H1 (cell line): ENCODE measurements at regions not wholly inside any gene's neighbourhood (a gene's known extent, or its start where the extent isn't known, plus 50 kb on each side); places are given as distances from the start of the nearest gene placed in this dataset.

Source experiments
- SIN3A ChIP-seq, 2 experiments: IDR thresholded peaks in 1 of 2; conservative IDR thresholded peaks in 1 of 2; 2 replicates each; pipeline ENCODE4 v1.6.1; 2011 to 2012; ENCODE audit warnings: low read length in 2 of 2, improper control_type of control experiment in 1 of 2, low read depth in 1 of 2, mild to moderate bottlenecking in 1 of 2

DNA sequence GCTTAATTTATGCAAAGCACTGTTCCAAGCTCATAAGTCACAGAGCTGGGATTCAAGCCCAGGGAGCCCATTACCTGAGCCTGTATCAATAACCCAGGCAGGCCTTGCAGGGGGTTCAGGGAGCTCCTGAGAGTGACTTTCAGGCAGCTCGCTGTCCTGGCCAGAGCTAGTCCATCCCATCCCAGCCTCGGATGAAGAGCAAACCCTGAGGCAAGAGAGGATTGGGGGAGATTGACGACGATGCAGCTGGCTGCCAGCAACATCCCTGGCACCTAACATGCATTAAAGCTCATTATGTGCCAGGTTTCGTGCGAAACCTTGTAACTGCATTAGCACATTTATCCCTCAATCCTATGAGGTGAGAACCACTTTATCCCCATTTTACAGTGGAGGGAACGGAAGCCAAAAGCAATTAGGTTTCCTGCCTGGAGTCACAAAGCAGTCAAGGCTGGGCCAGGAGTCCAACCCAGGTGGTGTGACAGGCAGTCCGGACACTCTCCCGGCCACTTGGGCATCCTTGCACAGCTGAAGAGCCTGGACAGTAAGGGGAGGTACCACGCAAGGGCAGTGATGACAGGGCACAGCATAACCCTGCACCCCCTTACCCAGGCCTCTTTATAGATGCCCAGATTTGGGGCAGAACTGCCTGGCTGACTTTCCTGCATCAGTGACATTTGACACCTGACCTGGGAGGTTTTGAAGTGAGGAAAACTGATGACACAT lies 129.8 kb upstream of the CHST15 start (continued):
- no peak for TF ChIP-seq SIN3A (conservative IDR thresholded peaks at IDR 0.05 in 1 of 2, IDR thresholded peaks at IDR 0.05 in 1 of 2; ENCODE audit: low read depth in 1 of 2, low read length in 2 of 2)
